HG03025 (cell line): ENCODE measurements at regions not wholly inside any gene's neighbourhood (a gene's known extent, or its start where the extent isn't known, plus 50 kb on each side); places are given as distances from the start of the nearest gene placed in this dataset.

Experiments
- ATAC-seq: cut with Tn5 transposase; IDR thresholded peaks from one replicate; pipeline ENCODE4 v1.9.1; 2021; ENCODE audit warnings: mild to moderate bottlenecking, moderate library complexity; ENCODE audit not compliant: unreplicated experiment, low FRiP score

GRCh38 chr9:78778861-78779374, 482.0 kb downstream of the PSAT1 start:
- no peak for ATAC-seq

- no peak for ATAC-seq
These were observed 484.8 kb downstream of the PSAT1 start for GRCh38 chr9:78781681-78782080.

GRCh38 chr9:78782234-78782633, 485.3 kb downstream of the PSAT1 start:
- ATAC-seq: no peak

- no peak for ATAC-seq
These were observed 485.9 kb downstream of the PSAT1 start for GRCh38 chr9:78782858-78783257.

GRCh38 chr9:78783743-78784142, 486.8 kb downstream of the PSAT1 start:
- ATAC-seq: no peak

- ATAC-seq: no peak
These were observed 489.9 kb downstream of the PSAT1 start for GRCh38 chr9:78786794-78787193.

GRCh38 chr9:78788101-78788500, 491.2 kb downstream of the PSAT1 start:
- ATAC-seq: no peak

- no peak for ATAC-seq
These were observed 494.9 kb downstream of the PSAT1 start for GRCh38 chr9:78791779-78792178.

GRCh38 chr9:78792745-78793144, 495.8 kb downstream of the PSAT1 start:
- no peak for ATAC-seq

GRCh38 chr9:78805771-78806170, 508.8 kb downstream of the PSAT1 start:
- no peak for ATAC-seq

- ATAC-seq: no peak
These were observed 509.7 kb downstream of the PSAT1 start for GRCh38 chr9:78806492-78807160.

- no peak for ATAC-seq
These were observed 510.4 kb downstream of the PSAT1 start for GRCh38 chr9:78807286-78807685.

- no peak for ATAC-seq
These were observed 511.1 kb downstream of the PSAT1 start for GRCh38 chr9:78808048-78808447.

- ATAC-seq: no peak
These were observed 514.8 kb downstream of the PSAT1 start for GRCh38 chr9:78811622-78812276.

- no peak for ATAC-seq
These were observed 515.7 kb downstream of the PSAT1 start for GRCh38 chr9:78812665-78813064.

GRCh38 chr9:78813602-78814180, 516.8 kb downstream of the PSAT1 start:
- ATAC-seq: no peak

GRCh38 chr9:78821126-78821822, 524.3 kb downstream of the PSAT1 start:
- peak; percentile 65 for ATAC-seq

- ATAC-seq: no peak
These were observed 529.6 kb downstream of the PSAT1 start for GRCh38 chr9:78826527-78826926.

GRCh38 chr9:78828521-78828920, 531.6 kb downstream of the PSAT1 start:
- ATAC-seq: no peak

GRCh38 chr9:78830301-78830700, 533.4 kb downstream of the PSAT1 start:
- ATAC-seq: no peak

GRCh38 chr9:78831726-78832125, 534.8 kb downstream of the PSAT1 start:
- ATAC-seq: no peak
